ENCODE measurements at regions not wholly inside any gene's neighbourhood (a gene's known extent, or its start where the extent isn't known, plus 50 kb on each side); places are given as distances from the start of the nearest gene placed in this dataset.

DNA sequence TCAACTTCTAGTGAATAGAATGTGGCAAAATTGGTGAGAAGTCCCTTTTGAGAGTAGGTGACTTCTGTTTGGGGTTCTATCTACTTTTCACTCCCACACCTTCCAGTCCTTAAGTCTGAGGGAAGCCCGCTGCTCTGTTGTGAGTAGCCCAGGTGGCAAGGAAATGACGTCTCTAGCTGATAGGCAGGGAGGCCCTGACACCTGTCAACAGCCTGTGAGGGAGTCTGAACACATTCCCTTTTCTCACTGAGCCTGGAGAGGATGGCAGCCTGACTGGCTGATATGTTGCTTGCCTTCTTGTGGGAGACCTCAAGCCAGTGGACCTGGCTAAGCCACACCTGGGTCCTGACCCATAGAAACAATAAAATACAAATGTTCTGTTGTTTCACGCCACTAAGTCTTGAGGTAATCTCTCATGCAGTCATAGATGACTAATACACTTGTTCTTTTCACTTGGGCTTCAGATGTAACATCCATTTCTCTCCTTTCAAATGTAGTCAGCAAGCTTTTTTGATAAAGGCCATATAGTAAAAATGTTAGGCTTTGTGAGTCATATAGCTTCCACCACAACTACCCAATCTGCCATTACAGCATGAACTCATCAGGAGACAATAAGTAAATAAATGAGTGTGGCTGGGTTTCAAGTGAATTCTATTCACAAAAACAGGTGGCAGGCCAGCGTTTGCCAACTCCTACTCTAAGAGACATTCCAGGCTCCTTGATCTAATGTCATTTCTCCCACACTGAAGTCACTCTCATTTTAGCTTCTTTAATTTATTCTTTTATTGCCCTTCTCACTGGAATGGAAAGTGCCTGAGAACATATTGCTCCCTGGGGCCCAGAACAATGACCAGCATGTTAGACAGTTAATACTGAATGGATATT, 265.1 kb upstream of the MAD2L1 start:
- no peak overlapping the region for H3K27ac ChIP-seq (ENCODE audit: low read length)
- no peak overlapping the region for H3K4me2 ChIP-seq (ENCODE audit: low read length)
- TF ChIP-seq, protein P1, sequence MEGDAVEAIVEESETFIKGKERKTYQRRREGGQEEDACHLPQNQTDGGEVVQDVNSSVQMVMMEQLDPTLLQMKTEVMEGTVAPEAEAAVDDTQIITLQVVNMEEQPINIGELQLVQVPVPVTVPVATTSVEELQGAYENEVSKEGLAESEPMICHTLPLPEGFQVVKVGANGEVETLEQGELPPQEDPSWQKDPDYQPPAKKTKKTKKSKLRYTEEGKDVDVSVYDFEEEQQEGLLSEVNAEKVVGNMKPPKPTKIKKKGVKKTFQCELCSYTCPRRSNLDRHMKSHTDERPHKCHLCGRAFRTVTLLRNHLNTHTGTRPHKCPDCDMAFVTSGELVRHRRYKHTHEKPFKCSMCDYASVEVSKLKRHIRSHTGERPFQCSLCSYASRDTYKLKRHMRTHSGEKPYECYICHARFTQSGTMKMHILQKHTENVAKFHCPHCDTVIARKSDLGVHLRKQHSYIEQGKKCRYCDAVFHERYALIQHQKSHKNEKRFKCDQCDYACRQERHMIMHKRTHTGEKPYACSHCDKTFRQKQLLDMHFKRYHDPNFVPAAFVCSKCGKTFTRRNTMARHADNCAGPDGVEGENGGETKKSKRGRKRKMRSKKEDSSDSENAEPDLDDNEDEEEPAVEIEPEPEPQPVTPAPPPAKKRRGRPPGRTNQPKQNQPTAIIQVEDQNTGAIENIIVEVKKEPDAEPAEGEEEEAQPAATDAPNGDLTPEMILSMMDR (IDR thresholded peaks at IDR 0.05; ENCODE audit: poor library complexity, severe bottlenecking), result no peak
- TF ChIP-seq POLR2AphosphoS5 (IDR thresholded peaks at IDR 0.05) (no peak), MXI1 (conservative IDR thresholded peaks at IDR 0.05; ENCODE audit: poor library complexity, severe bottlenecking) (no peak), RAD21 (conservative IDR thresholded peaks at IDR 0.05) (no peak)

GRCh38 chr4:120329386-120329785, 262.7 kb upstream of the MAD2L1 start:
- Histone ChIP-seq H3F3A (ENCODE audit: insufficient read depth, low read length, poor library complexity, severe bottlenecking) (no peaks in the 10 kb centered on the region), H3K9me2 (ENCODE audit: insufficient read depth, low read length) (no peaks in the 10 kb centered on the region), H3K79me2 (replicated peaks; ENCODE audit: insufficient read depth, low read length) (no peaks in the 10 kb centered on the region), H2AFZ (ENCODE audit: low read depth, low read length) (no peak overlapping the region), H3K27me3 (ENCODE audit: insufficient read depth, low read depth, low read length) (no peaks in the 10 kb centered on the region), H3K36me3 (ENCODE audit: insufficient read depth, low read length) (no peaks in the 10 kb centered on the region), H3K4me3 (ENCODE audit: low read length) (no peak overlapping the region), H4K20me1 (ENCODE audit: insufficient read depth) (no peaks in the 10 kb centered on the region), H3K4me2 (ENCODE audit: low read length) (no peak overlapping the region), H3K9me3 (ENCODE audit: low read length) (no peaks in the 10 kb centered on the region), H3K9ac (ENCODE audit: low read length) (no peak overlapping the region), H3K27ac (ENCODE audit: low read length) (no peak overlapping the region)
- TF ChIP-seq SMC3 (conservative IDR thresholded peaks at IDR 0.05; ENCODE audit: poor library complexity) (no peak), EP300 (conservative IDR thresholded peaks at IDR 0.05; ENCODE audit: poor library complexity, severe bottlenecking) (no peak), POLR2AphosphoS5 (IDR thresholded peaks at IDR 0.05) (no peak), MXI1 (conservative IDR thresholded peaks at IDR 0.05; ENCODE audit: poor library complexity, severe bottlenecking) (no peak), RAD21 (conservative IDR thresholded peaks at IDR 0.05) (no peak), EZH2 (IDR thresholded peaks at IDR 0.05; ENCODE audit: borderline replicate concordance, insufficient read depth, low read length, poor library complexity, severe bottlenecking) (no peak), REST (IDR thresholded peaks at IDR 0.05; ENCODE audit: borderline replicate concordance) (no peak), TAF1 (IDR thresholded peaks at IDR 0.05; ENCODE audit: low read depth) (no peak)
- TF ChIP-seq, protein P1 (IDR thresholded peaks at IDR 0.05; ENCODE audit: poor library complexity, severe bottlenecking), result no peak

More for the DNA sequence above, 265.1 kb upstream of the MAD2L1 start:
- no peaks in the 10 kb centered on the region for H3K36me3 ChIP-seq (ENCODE audit: insufficient read depth, low read length)
- H2AFZ ChIP-seq (ENCODE audit: low read depth, low read length), result no peak overlapping the region
- H3K79me2 ChIP-seq (replicated peaks; ENCODE audit: insufficient read depth, low read length), result no peaks in the 10 kb centered on the region
- H3K9me3 ChIP-seq (ENCODE audit: low read length), result no peaks in the 10 kb centered on the region
- H3K27me3 ChIP-seq (ENCODE audit: insufficient read depth, low read depth, low read length), result no peaks in the 10 kb centered on the region
- no peaks in the 10 kb centered on the region for H3F3A ChIP-seq (ENCODE audit: insufficient read depth, low read length, poor library complexity, severe bottlenecking)
- no peak overlapping the region for H3K4me3 ChIP-seq (ENCODE audit: low read length)
- H3K9me2 ChIP-seq (ENCODE audit: insufficient read depth, low read length), result no peaks in the 10 kb centered on the region
- no peak overlapping the region for H3K9ac ChIP-seq (ENCODE audit: low read length)
- H4K20me1 ChIP-seq (ENCODE audit: insufficient read depth), result no peaks in the 10 kb centered on the region
